K562 (cell line): ENCODE measurements at regions not wholly inside any gene's neighbourhood (a gene's known extent, or its start where the extent isn't known, plus 50 kb on each side); places are given as distances from the start of the nearest gene placed in this dataset.
A peak's percentile ranks its signal among the peaks of the same experiment; 100 is the strongest.

ENCODE experiments used
- ATAC-seq: fragments of 200-7000 bp; cut with Tn5 transposase; 3 replicates; pipeline ENCODE4 v1.9.1; 2020; ENCODE audit warnings: moderate library complexity
- BruUV-seq: library from RNA; stranded (reverse); fragments of 400-500 nt; replicated peaks from 2 replicates; lab custom pipeline; 2021; lab: Mats Ljungman, UMichigan
- CTCF ChIA-PET: fragments of 300-600 bp; formaldehyde crosslinking; extraction: SDS; loops from one replicate; lab custom pipeline; 2021; ENCODE audit warnings: low intra/inter-chr PET ratio; lab: Yijun Ruan, JAX
- POLR2A ChIA-PET: fragments of 300-600, 350-650 bp; sonication (Branson Sonifier 250); formaldehyde crosslinking; extraction: SDS; loops from one replicate; lab custom pipeline; 2021; ENCODE audit warnings: antibody characterized with exemption, inconsistent platforms; lab: Yijun Ruan, JAX
- DNase-seq, 4 experiments: peaks; one replicate each; pipeline versions ENCODE4 v3.0.0 to v3.0.0-alpha.2; 2011 to 2018; ENCODE audit warnings: low spot score in 3 of 4, mixed read lengths in 3 of 4; ENCODE audit errors: extremely low read depth in 1 of 4
- FAIRE-seq: peaks from 2 replicates; lab custom pipeline; 2011; peaks lifted over from hg19 to GRCh38; lab: Jason Lieb, UNC
- H2AFZ ChIP-seq: 2 replicates; pipeline ENCODE4 v1.6.0; 2011; ENCODE audit warnings: low read depth, low read length, control low read depth, inconsistent platforms
- H3K27ac ChIP-seq: fragments of 200-600 bp; 3 replicates; pipeline ENCODE4 v1.8.0; 2011; ENCODE audit warnings: low read depth, mild to moderate bottlenecking, control low read depth, inconsistent platforms, low read length, moderate library complexity, mixed read lengths; ENCODE audit errors: extremely low read depth
- H3K27me3 ChIP-seq, 2 experiments: fragments of 300-600 bp in 1 of 2; 2 replicates in 1 of 2; 3 replicates in 1 of 2; pipeline versions ENCODE4 v1.6.0 to v1.8.0; 2011; ENCODE audit warnings: inconsistent platforms in 2 of 2, low read length in 2 of 2, mild to moderate bottlenecking in 1 of 2, mixed read lengths in 1 of 2, moderate library complexity in 1 of 2; ENCODE audit not compliant: control insufficient read depth in 2 of 2, insufficient read depth in 2 of 2
- H3K36me3 ChIP-seq: fragments of 300-600 bp; 3 replicates; pipeline ENCODE4 v1.8.0; 2011; ENCODE audit warnings: mild to moderate bottlenecking, low read length, inconsistent platforms; ENCODE audit not compliant: control insufficient read depth, insufficient read depth
- H3K4me1 ChIP-seq, 2 experiments: fragments of 200-600 bp in 1 of 2; replicated peaks in 1 of 2; 2 replicates in 1 of 2; 3 replicates in 1 of 2; pipeline versions ENCODE4 v1.5.1 to v1.8.0; 2011; ENCODE audit warnings: inconsistent platforms in 2 of 2, low read length in 2 of 2, mild to moderate bottlenecking in 1 of 2, mixed read lengths in 1 of 2, moderate library complexity in 1 of 2; ENCODE audit not compliant: control insufficient read depth in 2 of 2, insufficient read depth in 2 of 2
- H3K4me2 ChIP-seq: 2 replicates; pipeline ENCODE4 v1.6.1; 2011; ENCODE audit warnings: low read length, control low read depth, inconsistent platforms, mixed read lengths; ENCODE audit not compliant: insufficient read depth
- H3K4me3 ChIP-seq: fragments of 200-600 bp; sonication (generic), shearing (Covaris generic); 2 replicates; pipeline ENCODE4 v1.5.1; 2016; ENCODE audit warnings: control low read depth, inconsistent platforms
- H3K79me2 ChIP-seq: fragments of 200-600 bp; 3 replicates; pipeline ENCODE4 v1.8.0; 2011; ENCODE audit warnings: low read length, inconsistent platforms; ENCODE audit not compliant: control insufficient read depth, insufficient read depth
- H3K9ac ChIP-seq, 2 experiments: 2 replicates each; pipeline versions ENCODE4 v1.6.0 to v1.6.1; 2011; ENCODE audit warnings: low read depth in 2 of 2, low read length in 2 of 2, control low read depth in 1 of 2, inconsistent platforms in 1 of 2, mild to moderate bottlenecking in 1 of 2, mixed read lengths in 1 of 2; ENCODE audit not compliant: insufficient read depth in 1 of 2
- H3K9me1 ChIP-seq: one replicate; pipeline ENCODE4 v1.6.0; 2011; ENCODE audit warnings: inconsistent platforms, mild to moderate bottlenecking, low read length, moderate library complexity; ENCODE audit not compliant: control insufficient read depth, insufficient read depth
- H3K9me3 ChIP-seq: replicated peaks from 2 replicates; pipeline ENCODE4 v1.5.1; 2011; ENCODE audit warnings: low read depth, low read length, inconsistent platforms; ENCODE audit not compliant: control insufficient read depth, insufficient read depth
- H4K20me1 ChIP-seq: replicated peaks from 2 replicates; pipeline ENCODE4 v1.6.1; 2011; ENCODE audit warnings: low read length, inconsistent platforms, mixed read lengths; ENCODE audit not compliant: control insufficient read depth, insufficient read depth
- ADNP ChIP-seq: fragments of 200-800 bp; sonication (Bioruptor generic); IDR thresholded peaks from 2 replicates; pipeline ENCODE4 v1.6.1; 2016; ENCODE audit warnings: missing genetic modification characterization, missing compliant biosample characterization
- CHD4 ChIP-seq: fragments of 200-600 bp; sonication (generic); IDR thresholded peaks from 3 replicates; pipeline ENCODE4 v1.6.1; 2012; ENCODE audit warnings: low read depth, mild to moderate bottlenecking, mixed read lengths, low read length, inconsistent platforms; ENCODE audit not compliant: insufficient read depth, insufficient replicate concordance, poor library complexity, severe bottlenecking
- DLX4 ChIP-seq: fragments of 250-450 bp; sonication (Bioruptor Pico); IDR thresholded peaks from 2 replicates; pipeline ENCODE4 v1.6.1; 2021; ENCODE audit warnings: mild to moderate bottlenecking
- DPF2 ChIP-seq: fragments of 450-650 bp; IDR thresholded peaks from 2 replicates; pipeline ENCODE4 v1.6.1; 2016
- ETV1 ChIP-seq: fragments of 450-650 bp; conservative IDR thresholded peaks from 2 replicates; pipeline ENCODE4 v1.6.1; 2016; ENCODE audit warnings: missing genetic modification characterization, control low read depth, low read depth, missing compliant biosample characterization
- HDAC2 ChIP-seq: fragments of 450-650 bp; IDR thresholded peaks from 2 replicates; pipeline ENCODE4 v1.6.1; 2016; ENCODE audit warnings: mild to moderate bottlenecking
- IRF9 ChIP-seq: fragments of 450-650 bp; IDR thresholded peaks from 2 replicates; pipeline ENCODE4 v1.6.1; 2016; ENCODE audit warnings: missing biosample characterization, missing genetic modification characterization
- MTA2 ChIP-seq: fragments of 450-650 bp; IDR thresholded peaks from 2 replicates; pipeline ENCODE4 v1.6.1; 2016; ENCODE audit warnings: low read depth
- PURB ChIP-seq: sonication (generic); formaldehyde crosslinking; IDR thresholded peaks from 2 replicates; pipeline ENCODE4 v1.9.0; 2021; ENCODE audit warnings: low read depth, mild to moderate bottlenecking, missing genetic modification reagents
- SFPQ ChIP-seq: fragments of 200-400 bp; formaldehyde crosslinking; IDR thresholded peaks from 2 replicates; pipeline ENCODE4 v1.6.1; 2017; ENCODE audit warnings: mild to moderate bottlenecking, low read depth, low read length, moderate library complexity
- TCF15 ChIP-seq: fragments of 250-450 bp; sonication (Bioruptor Pico); IDR thresholded peaks from 2 replicates; pipeline ENCODE4 v1.8.0; 2022; ENCODE audit warnings: moderate library complexity, mild to moderate bottlenecking, inconsistent platforms
- ZBTB1 ChIP-seq: sonication (generic); formaldehyde crosslinking; IDR thresholded peaks from 2 replicates; pipeline ENCODE4 v1.8.1; 2023; ENCODE audit warnings: missing genetic modification reagents, low read depth, mild to moderate bottlenecking, borderline replicate concordance
- ZBTB2 ChIP-seq: fragments of 450-650 bp; IDR thresholded peaks from 2 replicates; pipeline ENCODE4 v1.6.1; 2016; ENCODE audit warnings: antibody characterized with exemption
- WGBS: fragments of 100-300 bp; shearing (Covaris generic); methylation state at CpG from one replicate; pipeline ENCODE4 v1.1.6; 2016; ENCODE audit warnings: low coverage, mixed read lengths; ENCODE audit not compliant: insufficient coverage; ENCODE audit errors: missing lambda C conversion rate; 5-methylcytosine and 5-hydroxymethylcytosine counted together
- in situ Hi-C: fragments of 300-500 bp; cut with MboI; formaldehyde crosslinking; loops from 4 replicates; pipeline ENCODE4 v1.15.0; 2018; ENCODE audit warnings: inconsistent platforms, mixed read lengths
- intact Hi-C: fragments of 100-400 bp; cut with micrococcal nuclease; formaldehyde crosslinking; loops from 2 replicates; pipeline ENCODE4 v1.14.2; 2022

- H3K27ac ChIP-seq, result no peak overlapping the region
- no peaks in the 10 kb centered on the region for H3K9me1 ChIP-seq
- no peaks in the 10 kb centered on the region for H3K4me1 ChIP-seq
- FAIRE-seq (no peak), ATAC-seq (no peak), DNase-seq (peak in 1 of 4 experiments; percentile 1)
- H3K27me3 ChIP-seq, result no peaks in the 10 kb centered on the region
- H3K36me3 ChIP-seq, result no peaks in the 10 kb centered on the region
- in situ Hi-C loops (no loop called here), intact Hi-C loops (no loop called here)
- H4K20me1 ChIP-seq, result no peaks in the 10 kb centered on the region
- no TSS peak for BruUV-seq
- ChIA-PET POLR2A (no interaction called here), CTCF (no interaction called here)
- H2AFZ ChIP-seq, result no peak overlapping the region
- H3K79me2 ChIP-seq, result no peaks in the 10 kb centered on the region
- no peak overlapping the region for H3K4me3 ChIP-seq
- no peak overlapping the region for H3K4me2 ChIP-seq
- WGBS, result 0% methylated on average over 2 of the region's 2 CpGs
- no peaks in the 10 kb centered on the region for H3K9me3 ChIP-seq
- H3K9ac ChIP-seq, result no peak overlapping the region
- TF ChIP-seq DLX4 (CRISPR knock-in tag), result no peak
- TF ChIP-seq ADNP (tag), result no peak
- TF ChIP-seq ETV1, result no peak
- TF ChIP-seq TCF15 (CRISPR knock-in tag), result no peak
- TF ChIP-seq CHD4, result no peak
- no peak for TF ChIP-seq PURB
- no peak for TF ChIP-seq DPF2
- TF ChIP-seq ZBTB2, result no peak
- no peak for TF ChIP-seq IRF9 (tag)
- TF ChIP-seq MTA2, result no peak
- TF ChIP-seq SFPQ, result no peak
- TF ChIP-seq ZBTB1 (CRISPR knock-in tag), result no peak
- no peak for TF ChIP-seq HDAC2
These were observed 76.2 kb downstream of the PLCE1 start for GRCh38 chr10:94069884-94070283.
